GM21576 (cell line): ENCODE measurements at regions not wholly inside any gene's neighbourhood (a gene's known extent, or its start where the extent isn't known, plus 50 kb on each side); places are given as distances from the start of the nearest gene placed in this dataset.
"Not testable (repeated sequence)": the region's sequence is repeated elsewhere in the genome, so short reads cannot be mapped to it uniquely, and the experiment has no call there.

Experiments used
- ATAC-seq: cut with Tn5 transposase; IDR thresholded peaks from one replicate; pipeline ENCODE4 v1.9.1; 2021; ENCODE audit warnings: mild to moderate bottlenecking, moderate library complexity; ENCODE audit not compliant: unreplicated experiment

DNA sequence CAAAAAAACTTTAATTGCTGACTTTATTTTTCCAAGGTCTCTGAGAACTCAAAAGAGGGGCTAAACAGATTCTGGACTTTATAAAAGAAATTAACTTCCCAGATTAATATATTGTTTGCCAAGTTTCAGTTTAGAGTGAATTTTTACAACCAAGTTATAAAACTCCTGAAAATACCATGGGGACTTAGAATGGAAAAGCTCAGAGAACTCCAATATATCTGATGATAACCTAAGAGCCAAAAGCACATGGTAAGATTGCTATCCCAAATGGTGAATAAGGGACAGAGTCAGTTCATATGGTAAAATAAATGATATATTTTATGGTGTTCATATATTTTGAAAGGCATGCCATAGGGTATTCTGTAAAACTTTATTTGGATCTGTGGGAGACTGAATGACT lies 470.9 kb downstream of the TTLL7 start:
- ATAC-seq = no peak

GRCh38 chr1:83520797-83521196 lies 478.1 kb downstream of the TTLL7 start:
- ATAC-seq = no peak

GRCh38 chr1:83516369-83516768 lies 482.6 kb downstream of the TTLL7 start:
- ATAC-seq = no peak

DNA sequence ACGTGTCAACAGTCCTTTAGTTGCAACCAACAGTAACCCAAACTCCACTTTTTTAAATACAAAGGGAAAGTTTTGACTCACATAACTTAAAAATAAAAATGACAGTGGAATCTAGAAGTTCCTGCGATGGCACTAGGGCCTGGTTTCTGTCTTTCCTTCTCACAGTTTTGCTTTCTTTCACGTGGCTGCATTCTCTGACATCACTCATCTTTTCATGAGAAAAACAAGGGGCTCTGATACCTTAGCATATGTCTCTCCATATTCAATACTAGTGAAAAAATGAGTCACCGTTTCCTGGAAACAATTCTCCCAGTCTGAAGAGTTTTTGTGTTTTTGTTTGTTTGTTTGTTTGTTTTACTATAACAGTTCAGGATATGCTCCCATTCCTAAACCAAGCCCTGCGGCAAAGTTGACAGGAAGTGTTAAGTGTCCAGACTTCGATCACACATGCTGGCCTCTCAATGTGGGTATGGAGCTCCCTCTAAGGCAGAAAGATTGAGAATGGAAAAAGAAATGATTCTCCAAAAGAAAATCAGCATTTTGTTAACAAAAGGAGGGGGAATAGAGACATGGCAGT lies 483.3 kb downstream of the TTLL7 start:
- no peak for ATAC-seq

DNA sequence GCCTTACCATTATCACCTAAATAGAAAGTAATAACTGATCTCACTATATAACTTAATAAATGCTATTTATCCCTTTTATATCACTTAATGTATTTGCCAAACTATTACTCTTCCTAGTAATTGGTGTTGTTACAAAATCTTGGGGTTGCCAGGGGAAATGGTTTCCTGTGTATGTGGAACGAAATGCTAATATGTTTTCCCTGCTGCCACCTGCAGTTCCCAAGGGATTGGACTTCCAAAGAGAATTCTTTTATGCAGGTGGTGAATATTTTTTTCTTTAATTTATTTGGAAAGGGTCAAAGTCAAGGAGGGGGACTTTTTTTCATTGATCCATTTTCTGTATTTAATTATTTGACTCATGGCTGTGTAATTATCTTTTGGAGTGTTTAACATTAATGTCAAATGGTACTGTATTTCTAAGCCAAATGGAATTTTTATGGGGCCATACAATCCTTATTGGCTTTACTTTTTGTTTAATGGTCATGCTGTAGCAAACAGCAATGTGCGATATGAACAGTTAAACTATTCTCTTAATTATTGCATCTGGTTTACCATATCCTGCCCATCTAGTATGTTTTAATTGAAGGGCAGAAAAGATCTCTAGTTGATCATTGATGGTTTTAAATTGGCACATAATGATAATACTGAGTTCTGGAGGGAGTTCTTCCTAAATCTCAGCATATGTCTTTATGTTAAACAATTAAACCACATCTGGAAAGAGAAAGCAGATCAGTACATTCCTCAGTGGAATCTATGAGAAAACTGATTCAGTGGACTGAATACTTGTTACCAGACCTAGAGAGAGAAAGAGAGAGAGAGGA lies 486.3 kb downstream of the TTLL7 start:
- ATAC-seq = no peak

- ATAC-seq = no peak
Measured at GRCh38 chr1:83511146-83511726, 487.7 kb downstream of the TTLL7 start.

DNA sequence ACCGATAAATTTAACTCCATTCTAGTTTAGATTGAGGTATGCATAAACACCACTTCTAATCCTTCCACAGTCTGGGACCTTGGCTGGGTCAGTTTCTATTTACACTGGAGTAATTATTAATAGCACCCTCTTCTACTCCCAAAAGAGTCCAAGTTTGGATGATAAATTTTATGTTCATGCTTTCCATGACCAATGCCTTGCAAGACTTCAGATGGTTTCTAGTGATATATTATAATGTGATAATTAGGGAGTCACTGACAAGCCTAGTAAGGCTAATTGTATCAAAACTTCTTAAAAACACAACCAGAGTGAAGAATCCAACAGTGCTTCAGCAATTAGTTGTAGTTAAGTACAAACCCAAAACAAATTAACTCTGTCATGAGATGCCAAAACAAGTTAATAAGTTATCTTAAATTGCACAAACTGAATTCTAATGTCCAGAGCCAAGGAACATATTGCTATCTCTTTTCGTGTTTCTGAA lies 489.6 kb downstream of the TTLL7 start:
- no peak for ATAC-seq

DNA sequence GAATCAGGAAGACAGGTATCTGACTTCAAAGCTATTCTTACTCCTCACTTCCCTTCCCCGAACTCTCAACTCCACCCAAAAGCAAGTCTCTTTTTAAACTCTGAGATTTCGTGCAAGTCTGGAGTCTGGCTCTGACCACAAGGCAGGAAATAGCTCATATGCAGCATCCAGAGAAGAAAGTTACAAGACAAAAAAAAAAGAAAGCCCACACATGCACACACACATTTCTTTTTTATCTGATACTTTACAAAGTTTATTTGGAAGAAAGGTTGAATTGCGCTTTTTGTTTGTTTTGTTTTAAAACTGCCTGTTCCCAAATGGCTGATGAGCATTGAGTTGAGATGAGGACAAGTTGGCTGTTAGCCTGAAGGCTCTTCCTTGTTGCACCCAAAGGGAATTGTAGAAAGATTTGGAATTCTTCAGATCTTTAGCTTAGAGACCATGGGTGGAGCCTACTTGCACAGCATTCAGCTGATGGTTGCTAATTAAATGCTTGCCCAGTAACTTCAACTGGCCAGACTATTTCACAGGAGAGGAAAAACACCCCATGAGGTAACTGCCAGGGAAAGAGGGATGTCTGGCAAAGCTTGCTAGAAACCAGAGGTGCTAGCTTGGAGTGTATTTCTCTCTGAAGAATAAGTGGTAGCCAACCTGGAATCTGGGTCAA lies 490.3 kb downstream of the TTLL7 start:
- ATAC-seq = peak; percentile 99

DNA sequence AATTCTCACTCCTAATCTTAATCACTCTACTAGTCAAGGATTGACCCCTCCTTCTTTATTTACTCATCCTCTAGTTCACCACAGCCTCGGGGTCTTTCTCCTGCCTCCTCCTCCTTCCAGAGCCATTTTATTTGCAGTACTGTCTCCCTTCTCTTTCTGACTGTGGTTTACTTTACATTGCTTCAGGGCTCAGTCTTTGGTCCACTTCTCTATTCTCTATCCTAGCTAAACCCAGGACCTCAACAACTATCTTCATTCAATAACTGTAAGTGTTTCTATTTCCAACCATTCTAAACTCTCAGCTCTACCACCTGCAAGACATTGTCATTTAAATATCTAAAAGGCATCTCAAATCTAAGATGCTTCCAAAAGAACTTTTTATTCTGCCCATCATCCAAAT lies 493.8 kb downstream of the TTLL7 start:
- no peak for ATAC-seq

- no peak for ATAC-seq
Measured at GRCh38 chr1:83503153-83503552, 495.8 kb downstream of the TTLL7 start.

GRCh38 chr1:83500987-83501591 lies 497.8 kb downstream of the TTLL7 start:
- ATAC-seq = peak; percentile 86

DNA sequence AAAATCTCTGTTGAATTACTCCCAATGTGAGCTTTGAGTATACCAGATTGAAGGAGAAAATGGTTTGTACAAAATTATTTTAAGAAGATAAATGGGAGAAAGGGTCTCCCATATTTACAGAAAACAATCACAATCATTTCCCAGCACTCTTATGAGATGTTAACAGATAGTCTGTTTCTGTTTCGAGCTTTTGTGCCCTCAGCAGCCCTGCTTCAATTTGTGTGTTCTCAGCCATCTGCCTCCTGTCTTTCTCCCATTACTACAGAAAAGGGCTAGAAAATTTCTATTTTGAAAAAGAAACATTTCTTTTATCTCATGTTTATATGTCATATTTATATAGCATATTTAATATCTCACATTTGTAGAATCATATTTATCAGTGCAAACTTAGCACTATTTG lies 498.4 kb downstream of the TTLL7 start:
- ATAC-seq = no peak

DNA sequence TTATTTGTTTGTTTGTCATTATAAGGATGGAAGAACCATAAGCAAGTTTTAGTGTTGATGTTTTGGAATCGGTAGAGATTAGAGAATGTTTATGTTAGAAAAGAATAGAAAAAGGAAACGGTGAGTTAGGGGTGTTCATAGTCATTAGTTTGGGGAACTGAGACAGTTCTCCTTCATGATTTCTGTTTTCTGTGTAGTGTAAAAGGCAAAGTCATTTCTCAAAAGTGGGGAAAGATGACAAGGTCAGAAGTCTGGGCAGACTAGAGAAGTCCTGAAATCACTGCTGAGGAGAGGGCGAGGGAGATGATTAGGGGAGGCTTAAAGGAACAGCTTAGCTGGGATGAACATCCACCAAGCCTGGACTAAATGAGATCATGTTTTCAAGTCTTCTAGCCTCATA lies 498.9 kb downstream of the TTLL7 start:
- peak; percentile 62 for ATAC-seq

DNA sequence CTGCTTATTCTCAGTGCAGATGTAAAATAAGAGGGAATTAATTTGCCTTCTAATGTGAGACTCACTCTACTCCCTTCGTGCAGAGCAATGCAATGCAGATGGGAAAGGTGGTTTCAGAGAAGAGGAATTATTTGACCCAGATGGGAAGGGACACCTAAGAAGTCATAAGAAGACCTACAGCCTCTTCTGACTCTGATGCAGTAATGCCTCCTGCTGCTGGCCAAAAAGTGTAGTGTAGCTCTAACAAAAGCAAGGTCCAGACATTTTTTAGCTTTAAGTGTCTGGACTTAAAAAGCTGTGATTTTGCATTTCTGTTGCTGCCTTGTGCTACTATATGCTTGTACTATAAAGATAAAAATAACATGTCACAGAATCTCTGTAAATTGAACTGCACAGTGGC lies 501.4 kb downstream of the TTLL7 start:
- ATAC-seq = no peak

- no peak for ATAC-seq
Measured at GRCh38 chr1:83495560-83495959, 503.4 kb downstream of the TTLL7 start.

DNA sequence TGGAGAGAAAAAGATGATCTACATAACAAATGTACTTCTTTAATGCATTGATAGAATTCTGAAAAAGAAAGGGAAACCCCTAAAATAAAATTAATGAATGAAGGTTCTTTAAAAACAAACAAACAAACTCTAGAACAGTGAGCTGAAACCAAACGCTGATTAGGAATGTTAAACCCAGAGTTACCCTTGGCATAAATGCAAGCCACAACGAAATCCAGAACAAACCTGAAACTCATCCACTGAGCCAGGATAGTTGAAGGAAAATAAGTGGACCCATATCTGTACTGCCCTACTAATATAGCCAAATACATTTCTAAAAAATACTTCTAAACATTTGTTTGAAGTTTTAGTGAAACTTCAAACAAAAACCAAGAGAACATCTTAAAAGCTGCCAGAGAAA lies 505.3 kb downstream of the TTLL7 start:
- ATAC-seq = no peak

GRCh38 chr1:83491930-83492329 lies 507.0 kb downstream of the TTLL7 start:
- no peak for ATAC-seq

- ATAC-seq = no peak
Measured at GRCh38 chr1:83490988-83491387, 507.9 kb downstream of the TTLL7 start.

GRCh38 chr1:83488105-83488504 lies 510.8 kb downstream of the TTLL7 start:
- ATAC-seq = peak; percentile 85

- not testable (repeated sequence) for ATAC-seq
Measured at GRCh38 chr1:83487460-83487859, 511.5 kb downstream of the TTLL7 start.
